GM12865 (cell line): ENCODE measurements at regions not wholly inside any gene's neighbourhood (a gene's known extent, or its start where the extent isn't known, plus 50 kb on each side); places are given as distances from the start of the nearest gene placed in this dataset.

ENCODE experiments used
- DNase-seq: peaks from one replicate; pipeline ENCODE4 v3.0.0; 2010; ENCODE audit warnings: low read depth
- H3K4me3 ChIP-seq: 2 replicates; pipeline ENCODE4 v1.5.1; 2011; ENCODE audit warnings: mild to moderate bottlenecking, low read depth, low read length, control low read depth
- CTCF ChIP-seq: IDR thresholded peaks from 2 replicates; pipeline ENCODE4 v1.5.1; 2011; ENCODE audit warnings: low read length, control low read depth, low read depth, inconsistent platforms; ENCODE audit not compliant: insufficient read depth; ENCODE audit errors: missing control alignments

- no peak for TF ChIP-seq CTCF
- H3K4me3 ChIP-seq, result no peak overlapping the region
- DNase-seq, result no peak
Observed at GRCh38 chr2:23286758-23287704, 97.9 kb upstream of the KLHL29 start.

- no peak for DNase-seq
- no peak overlapping the region for H3K4me3 ChIP-seq
- no peak for TF ChIP-seq CTCF
Observed at GRCh38 chr2:23289671-23290070, 95.3 kb upstream of the KLHL29 start.

- no peak for DNase-seq
- no peak for TF ChIP-seq CTCF
- no peak overlapping the region for H3K4me3 ChIP-seq
Observed at GRCh38 chr2:23291239-23291638, 93.7 kb upstream of the KLHL29 start.

GRCh38 chr2:23292024-23292423, 93.0 kb upstream of the KLHL29 start:
- no peak overlapping the region for H3K4me3 ChIP-seq
- TF ChIP-seq CTCF, result peak; percentile 3
- DNase-seq, result peak; percentile 4

GRCh38 chr2:23293063-23293462, 91.9 kb upstream of the KLHL29 start:
- no peak for TF ChIP-seq CTCF
- no peak for DNase-seq
- no peak overlapping the region for H3K4me3 ChIP-seq

- H3K4me3 ChIP-seq, result no peak overlapping the region
- no peak for TF ChIP-seq CTCF
- no peak for DNase-seq
Observed at GRCh38 chr2:23293731-23294130, 91.2 kb upstream of the KLHL29 start.
